ENCODE measurements at regions not wholly inside any gene's neighbourhood (a gene's known extent, or its start where the extent isn't known, plus 50 kb on each side); places are given as distances from the start of the nearest gene placed in this dataset.
"Not testable (repeated sequence)": the region's sequence is repeated elsewhere in the genome, so short reads cannot be mapped to it uniquely, and the experiment has no call there.

DNA sequence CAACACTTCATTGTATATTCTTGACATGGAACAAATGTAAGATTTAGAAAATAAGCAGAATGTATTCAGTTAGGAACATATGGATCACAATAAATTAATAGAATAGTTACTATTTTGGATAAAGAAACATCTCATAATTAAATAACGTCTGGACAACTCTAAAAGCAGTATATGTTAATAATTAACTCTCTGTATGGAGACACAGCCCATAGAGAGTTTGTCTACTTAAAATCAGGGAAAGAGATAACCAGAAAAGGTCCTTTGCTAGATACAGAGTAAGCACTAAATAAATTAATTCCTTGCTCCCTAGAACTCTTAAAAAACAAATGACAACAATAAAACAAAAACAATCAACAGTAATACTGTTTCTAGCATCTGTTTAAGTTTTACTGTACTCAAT is 184.4 kb upstream of the THSD7A start:
- DNase-seq (ENCODE audit: low read depth in 1 of 2, low spot score in 1 of 2), result no peak
- in situ Hi-C loops (cut with HindIII; ENCODE audit: low pct_unique_long_range_greater_than_20kb, low sequenced_read_pairs), result no loop called here
- TF ChIP-seq JUND (IDR thresholded peaks at IDR 0.05; ENCODE audit: low read depth), result no peak

- no peak for TF ChIP-seq JUND (IDR thresholded peaks at IDR 0.05; ENCODE audit: low read depth)
- no peak for DNase-seq (ENCODE audit: low read depth in 1 of 2, low spot score in 1 of 2)
- in situ Hi-C loops (cut with HindIII; ENCODE audit: low pct_unique_long_range_greater_than_20kb, low sequenced_read_pairs), result no loop called here
Observed at GRCh38 chr7:12017046-12017445, 185.0 kb upstream of the THSD7A start.

GRCh38 chr7:12022011-12022410 is 189.1 kb upstream of the TMEM106B start:
- in situ Hi-C loops (cut with HindIII; ENCODE audit: low pct_unique_long_range_greater_than_20kb, low sequenced_read_pairs); DNase-seq (ENCODE audit: low read depth in 1 of 2, low spot score in 1 of 2): not testable (repeated sequence)

GRCh38 chr7:12025246-12025645 is 185.8 kb upstream of the TMEM106B start:
- in situ Hi-C loops (cut with HindIII; ENCODE audit: low pct_unique_long_range_greater_than_20kb, low sequenced_read_pairs), result no loop called here
- no peak for DNase-seq (ENCODE audit: low read depth in 1 of 2, low spot score in 1 of 2)
- no peak for TF ChIP-seq JUND (IDR thresholded peaks at IDR 0.05; ENCODE audit: low read depth)

DNA sequence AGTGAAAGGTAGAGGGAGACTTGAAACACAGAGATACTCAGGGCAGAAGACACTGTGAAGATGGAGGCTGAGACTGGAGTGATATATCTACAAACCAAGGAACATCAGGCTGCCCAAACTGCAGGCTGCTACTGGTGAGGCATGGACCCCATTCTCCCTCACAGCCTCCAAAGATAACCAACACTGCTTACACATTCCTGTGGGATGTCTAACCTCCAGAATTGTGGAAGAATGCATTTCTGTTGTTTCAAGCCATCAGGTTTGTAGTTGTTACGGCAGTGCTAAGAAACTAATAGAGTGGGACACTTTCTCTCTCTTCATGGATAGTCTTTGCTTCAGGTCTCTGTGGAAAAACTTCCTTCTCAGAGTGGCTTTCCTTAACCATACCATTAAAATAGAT is 182.6 kb upstream of the TMEM106B start:
- in situ Hi-C loops (cut with HindIII; ENCODE audit: low pct_unique_long_range_greater_than_20kb, low sequenced_read_pairs), result no loop called here
- no peak for DNase-seq (ENCODE audit: low read depth in 1 of 2, low spot score in 1 of 2)

GRCh38 chr7:12030116-12030515 is 181.0 kb upstream of the TMEM106B start:
- in situ Hi-C loops (cut with HindIII; ENCODE audit: low pct_unique_long_range_greater_than_20kb, low sequenced_read_pairs), result no loop called here
- TF ChIP-seq JUND (IDR thresholded peaks at IDR 0.05; ENCODE audit: low read depth), result no peak
- DNase-seq (ENCODE audit: low read depth in 1 of 2, low spot score in 1 of 2), result no peak

More for the DNA sequence above, 182.6 kb upstream of the TMEM106B start:
- TF ChIP-seq JUND (IDR thresholded peaks at IDR 0.05; ENCODE audit: low read depth), result no peak

DNA sequence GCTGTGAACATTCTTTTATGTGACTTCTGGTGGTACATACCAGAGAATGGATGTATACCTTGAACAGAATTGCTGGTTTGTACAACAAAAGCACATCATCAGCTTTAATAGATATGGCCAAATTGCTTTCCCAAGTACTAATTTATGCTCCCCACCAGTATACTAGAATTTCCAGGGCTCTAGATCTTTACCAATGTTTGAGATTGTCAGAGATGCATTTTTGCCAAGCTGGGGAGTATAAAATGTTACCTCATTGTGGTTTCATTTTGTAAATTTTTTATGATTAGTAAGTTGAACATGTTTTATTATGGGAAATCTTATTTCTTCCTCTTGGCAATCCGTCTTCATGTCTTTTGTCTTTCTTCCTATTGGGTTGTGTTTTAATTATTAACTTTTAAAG is 179.9 kb upstream of the TMEM106B start:
- no peak for TF ChIP-seq JUND (IDR thresholded peaks at IDR 0.05; ENCODE audit: low read depth)
- in situ Hi-C loops (cut with HindIII; ENCODE audit: low pct_unique_long_range_greater_than_20kb, low sequenced_read_pairs), result no loop called here
- no peak for DNase-seq (ENCODE audit: low read depth in 1 of 2, low spot score in 1 of 2)

DNA sequence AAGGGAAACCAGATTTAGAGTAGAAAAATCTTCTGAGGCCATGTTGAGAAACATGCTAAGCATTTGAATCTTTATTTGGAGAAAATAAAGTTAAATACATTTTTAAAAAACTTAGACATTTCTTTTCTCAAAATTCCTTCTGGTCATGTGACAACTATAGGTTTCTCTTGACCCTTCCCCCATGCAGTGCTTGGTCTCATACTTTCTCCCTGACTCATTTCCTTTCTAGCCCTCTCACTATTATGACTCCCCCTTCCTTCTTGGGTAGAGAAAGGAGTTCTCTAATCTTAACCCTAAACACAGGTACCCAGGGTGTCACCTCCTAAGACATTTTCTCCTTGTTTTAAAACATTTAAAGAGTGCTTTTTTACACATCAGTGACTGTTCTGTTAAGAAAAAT is 179.5 kb upstream of the TMEM106B start:
- in situ Hi-C loops (cut with HindIII; ENCODE audit: low pct_unique_long_range_greater_than_20kb, low sequenced_read_pairs), result no loop called here
- DNase-seq (ENCODE audit: low read depth in 1 of 2, low spot score in 1 of 2), result no peak

GRCh38 chr7:12032146-12032545 is 178.9 kb upstream of the TMEM106B start:
- no peak for DNase-seq (ENCODE audit: low read depth in 1 of 2, low spot score in 1 of 2)
- in situ Hi-C loops (cut with HindIII; ENCODE audit: low pct_unique_long_range_greater_than_20kb, low sequenced_read_pairs), result no loop called here
- TF ChIP-seq JUND (IDR thresholded peaks at IDR 0.05; ENCODE audit: low read depth), result no peak

More for the DNA sequence above, 179.5 kb upstream of the TMEM106B start:
- TF ChIP-seq JUND (IDR thresholded peaks at IDR 0.05; ENCODE audit: low read depth), result no peak

DNA sequence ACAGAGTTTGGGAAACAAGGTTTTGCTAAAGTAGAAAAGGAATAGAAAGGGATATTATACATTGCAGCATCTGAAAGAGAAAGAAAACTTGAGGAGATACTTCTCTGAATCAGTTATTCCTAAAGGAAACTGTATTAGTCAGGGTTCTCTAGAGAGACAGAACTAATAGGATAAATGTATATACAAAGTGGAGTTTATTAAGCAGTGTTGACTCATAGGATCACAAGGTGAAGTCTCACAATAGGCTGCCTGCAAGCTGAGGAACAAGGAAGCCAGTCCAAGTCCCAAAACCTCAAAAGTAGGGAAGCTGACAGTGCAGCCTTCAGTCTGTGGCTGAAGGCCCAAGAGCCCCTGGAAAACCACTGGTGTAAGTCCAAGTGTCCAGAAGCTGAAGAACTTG is 167.6 kb upstream of the TMEM106B start:
- DNase-seq (ENCODE audit: low read depth in 1 of 2, low spot score in 1 of 2); in situ Hi-C loops (cut with HindIII; ENCODE audit: low pct_unique_long_range_greater_than_20kb, low sequenced_read_pairs): not testable (repeated sequence)

DNA sequence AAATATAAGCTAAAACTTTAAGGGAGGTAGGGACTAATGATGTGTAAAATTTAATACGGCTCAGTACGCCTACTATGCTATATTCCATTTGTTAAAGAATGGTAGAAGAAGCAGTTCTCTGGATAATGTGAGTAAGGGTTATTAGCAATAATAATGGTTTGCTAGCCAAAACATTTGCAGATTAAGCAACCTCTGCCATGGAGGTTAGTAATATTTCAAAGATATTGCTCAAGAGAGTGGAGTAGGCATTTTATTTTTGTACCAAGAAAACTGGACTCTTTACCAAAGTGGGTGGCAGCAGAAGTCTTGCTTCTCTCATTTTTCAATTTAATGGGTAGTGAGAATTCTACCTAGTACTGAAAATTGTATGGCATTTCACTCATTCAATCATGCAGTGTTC is 158.9 kb upstream of the TMEM106B start:
- no peak for DNase-seq (ENCODE audit: low read depth in 1 of 2, low spot score in 1 of 2)
- TF ChIP-seq JUND (IDR thresholded peaks at IDR 0.05; ENCODE audit: low read depth), result no peak
- in situ Hi-C loops (cut with HindIII; ENCODE audit: low pct_unique_long_range_greater_than_20kb, low sequenced_read_pairs), result no loop called here

DNA sequence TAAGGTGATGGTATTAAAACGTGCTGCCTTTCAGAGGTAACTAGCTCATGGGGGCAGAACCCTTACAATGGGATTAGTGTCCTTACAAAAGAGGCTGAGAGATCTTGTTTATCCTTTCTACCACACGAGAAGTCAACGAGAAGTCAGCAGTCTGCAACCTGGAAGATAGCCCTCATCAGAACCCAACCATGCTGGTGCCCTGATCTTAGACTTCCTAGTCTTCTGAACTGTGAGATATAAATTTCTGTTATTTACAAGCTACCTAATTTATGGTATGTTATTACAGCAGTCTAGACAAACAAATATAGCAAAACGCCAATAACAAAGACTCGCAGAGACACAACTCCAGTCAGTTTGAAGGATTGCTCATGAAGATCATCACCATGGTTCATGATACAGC is 157.5 kb upstream of the TMEM106B start:
- no peak for TF ChIP-seq JUND (IDR thresholded peaks at IDR 0.05; ENCODE audit: low read depth)
- in situ Hi-C loops (cut with HindIII; ENCODE audit: low pct_unique_long_range_greater_than_20kb, low sequenced_read_pairs), result no loop called here
- no peak for DNase-seq (ENCODE audit: low read depth in 1 of 2, low spot score in 1 of 2)

GRCh38 chr7:12054830-12055229 is 156.3 kb upstream of the TMEM106B start:
- no peak for TF ChIP-seq JUND (IDR thresholded peaks at IDR 0.05; ENCODE audit: low read depth)
- in situ Hi-C loops (cut with HindIII; ENCODE audit: low pct_unique_long_range_greater_than_20kb, low sequenced_read_pairs), result no loop called here
- DNase-seq (ENCODE audit: low read depth in 1 of 2, low spot score in 1 of 2), result no peak

- in situ Hi-C loops (cut with HindIII; ENCODE audit: low pct_unique_long_range_greater_than_20kb, low sequenced_read_pairs), result no loop called here
- DNase-seq (ENCODE audit: low read depth in 1 of 2, low spot score in 1 of 2), result no peak
- no peak for TF ChIP-seq JUND (IDR thresholded peaks at IDR 0.05; ENCODE audit: low read depth)
Observed at GRCh38 chr7:12056381-12056780, 154.7 kb upstream of the TMEM106B start.

- no peak for DNase-seq (ENCODE audit: low read depth in 1 of 2, low spot score in 1 of 2)
- no peak for TF ChIP-seq JUND (IDR thresholded peaks at IDR 0.05; ENCODE audit: low read depth)
- in situ Hi-C loops (cut with HindIII; ENCODE audit: low pct_unique_long_range_greater_than_20kb, low sequenced_read_pairs), result no loop called here
Observed at GRCh38 chr7:12056977-12057376, 154.1 kb upstream of the TMEM106B start.

All from T47D (cell line).